Progenitor cell of endocrine pancreas (in vitro differentiated cells): ENCODE measurements at regions not wholly inside any gene's neighbourhood (a gene's known extent, or its start where the extent isn't known, plus 50 kb on each side); places are given as distances from the start of the nearest gene placed in this dataset.

Experiments
- DNase-seq: peaks from one replicate; pipeline ENCODE4 v3.0.0; 2021; ENCODE audit warnings: low spot score; ENCODE audit not compliant: unreplicated experiment
- H3K27ac Mint-ChIP-seq: 2 replicates; pipeline ENCODE4 v1.8.0; 2021; ENCODE audit warnings: mild to moderate bottlenecking, moderate library complexity, mixed read lengths
- H3K27me3 Mint-ChIP-seq: 2 replicates; pipeline ENCODE4 v1.8.0; 2021; ENCODE audit warnings: mixed read lengths
- H3K36me3 Mint-ChIP-seq: 2 replicates; pipeline ENCODE4 v1.8.0; 2022; ENCODE audit warnings: mixed read lengths; ENCODE audit not compliant: insufficient read depth
- H3K4me1 Mint-ChIP-seq: 2 replicates; pipeline ENCODE4 v1.8.0; 2021; ENCODE audit warnings: low read depth, mixed read lengths
- H3K4me3 Mint-ChIP-seq: 2 replicates; pipeline ENCODE4 v1.8.0; 2021; ENCODE audit warnings: low read depth, mild to moderate bottlenecking, moderate library complexity, mixed read lengths
- H3K9me3 Mint-ChIP-seq: 2 replicates; pipeline ENCODE4 v1.8.0; 2021; ENCODE audit warnings: low read depth, mixed read lengths
- TF ChIP-seq, protein P1 (sequence below): fragments of 200-600 bp; sonication (generic); IDR thresholded peaks from one replicate; pipeline ENCODE4 v1.5.0; 2021; ENCODE audit warnings: antibody characterized with exemption, mild to moderate bottlenecking; ENCODE audit not compliant: unreplicated experiment

- peaks cover 4% of the 10 kb centered on the region for H3K4me1 Mint-ChIP-seq
- H3K27ac Mint-ChIP-seq, result no peak overlapping the region
- no peak overlapping the region for H3K4me3 Mint-ChIP-seq
- no peak for DNase-seq
- TF ChIP-seq, protein P1, sequence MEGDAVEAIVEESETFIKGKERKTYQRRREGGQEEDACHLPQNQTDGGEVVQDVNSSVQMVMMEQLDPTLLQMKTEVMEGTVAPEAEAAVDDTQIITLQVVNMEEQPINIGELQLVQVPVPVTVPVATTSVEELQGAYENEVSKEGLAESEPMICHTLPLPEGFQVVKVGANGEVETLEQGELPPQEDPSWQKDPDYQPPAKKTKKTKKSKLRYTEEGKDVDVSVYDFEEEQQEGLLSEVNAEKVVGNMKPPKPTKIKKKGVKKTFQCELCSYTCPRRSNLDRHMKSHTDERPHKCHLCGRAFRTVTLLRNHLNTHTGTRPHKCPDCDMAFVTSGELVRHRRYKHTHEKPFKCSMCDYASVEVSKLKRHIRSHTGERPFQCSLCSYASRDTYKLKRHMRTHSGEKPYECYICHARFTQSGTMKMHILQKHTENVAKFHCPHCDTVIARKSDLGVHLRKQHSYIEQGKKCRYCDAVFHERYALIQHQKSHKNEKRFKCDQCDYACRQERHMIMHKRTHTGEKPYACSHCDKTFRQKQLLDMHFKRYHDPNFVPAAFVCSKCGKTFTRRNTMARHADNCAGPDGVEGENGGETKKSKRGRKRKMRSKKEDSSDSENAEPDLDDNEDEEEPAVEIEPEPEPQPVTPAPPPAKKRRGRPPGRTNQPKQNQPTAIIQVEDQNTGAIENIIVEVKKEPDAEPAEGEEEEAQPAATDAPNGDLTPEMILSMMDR, result no peak
- H3K36me3 Mint-ChIP-seq, result no peaks in the 10 kb centered on the region
- peaks cover 4% of the 10 kb centered on the region for H3K9me3 Mint-ChIP-seq
- H3K27me3 Mint-ChIP-seq, result no peaks in the 10 kb centered on the region
Observed at GRCh38 chr21:29228306-29228705, 70.4 kb upstream of the BACH1 start.

DNA sequence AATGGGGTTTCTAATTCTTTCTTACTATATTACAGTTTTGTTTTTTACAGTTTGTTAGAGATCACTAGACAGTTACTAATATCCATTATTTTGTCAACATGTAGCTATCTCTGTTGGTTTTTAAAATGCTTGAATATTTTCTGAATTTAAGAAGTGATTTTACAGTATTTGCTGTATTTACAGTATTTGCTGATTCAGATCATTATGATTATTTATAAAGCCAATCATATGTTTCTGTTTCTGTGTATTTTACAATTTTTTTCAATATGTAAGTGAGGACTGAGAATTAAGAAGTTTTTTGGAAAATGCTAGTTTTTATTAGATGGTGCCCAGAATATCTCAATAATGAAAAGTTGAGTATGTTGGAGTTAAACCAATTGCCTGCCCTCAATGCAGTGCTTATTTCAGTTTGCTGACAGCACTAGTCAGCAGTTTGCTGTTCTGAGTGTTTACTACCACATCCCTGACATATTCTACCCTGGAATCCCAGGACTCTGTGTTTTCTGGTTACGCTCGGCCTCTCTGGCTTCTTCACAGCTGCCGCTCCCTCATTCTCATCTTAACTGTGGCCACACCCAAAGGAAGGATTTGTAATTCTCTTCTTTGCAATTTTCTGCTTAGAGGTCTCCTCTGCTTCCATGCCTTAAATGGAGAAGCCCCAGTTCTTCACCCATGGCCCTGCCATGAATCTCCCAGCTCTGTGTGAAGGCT, 68.0 kb upstream of the BACH1 start:
- H3K9me3 Mint-ChIP-seq, result peaks cover 5% of the 10 kb centered on the region
- no peaks in the 10 kb centered on the region for H3K27me3 Mint-ChIP-seq
- no peak for DNase-seq
- peaks cover 2% of the 10 kb centered on the region for H3K36me3 Mint-ChIP-seq
- TF ChIP-seq, protein P1, result no peak
- H3K4me1 Mint-ChIP-seq, result peaks cover 14% of the 10 kb centered on the region
- no peak overlapping the region for H3K27ac Mint-ChIP-seq
- H3K4me3 Mint-ChIP-seq, result no peak overlapping the region

DNA sequence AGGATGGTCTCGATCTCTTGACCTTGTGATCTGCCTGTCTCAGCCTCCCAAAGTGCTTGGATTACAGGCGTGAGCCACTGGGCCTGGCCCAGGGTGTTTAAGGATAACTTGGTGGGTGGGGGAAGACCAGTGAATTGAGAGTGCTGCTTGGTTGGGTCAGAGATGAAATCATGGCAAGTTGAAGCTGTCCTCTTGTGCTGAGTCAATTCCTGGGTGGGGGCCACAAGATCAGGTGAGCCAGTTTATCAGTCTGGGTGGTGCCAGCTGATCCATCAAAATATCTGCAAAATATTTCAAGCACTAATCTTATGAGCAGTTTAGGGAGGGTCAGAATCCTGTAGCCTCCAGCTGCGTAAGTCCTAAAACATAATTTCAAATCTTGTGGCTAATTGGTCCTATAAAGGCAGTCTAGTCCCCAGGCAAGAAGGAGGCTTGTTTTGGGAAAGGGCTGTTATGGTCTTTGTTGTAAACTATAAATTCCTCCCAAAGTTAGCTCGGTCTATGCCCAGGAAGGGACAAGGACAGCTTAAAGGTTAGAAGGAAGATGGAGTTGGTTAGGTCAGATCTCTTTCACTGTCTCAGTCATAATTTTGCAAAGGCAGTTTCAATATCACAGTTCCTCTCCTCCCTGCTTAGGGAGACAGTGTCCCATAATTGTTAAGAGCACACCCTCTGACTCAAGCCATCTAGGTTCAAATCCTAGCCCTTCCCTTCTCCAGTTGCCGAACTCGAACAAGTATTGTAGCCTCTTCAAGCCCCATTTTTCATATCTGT, 66.8 kb upstream of the BACH1 start:
- peaks cover 2% of the 10 kb centered on the region for H3K36me3 Mint-ChIP-seq
- H3K9me3 Mint-ChIP-seq, result peaks cover 5% of the 10 kb centered on the region
- peaks cover 14% of the 10 kb centered on the region for H3K4me1 Mint-ChIP-seq
- no peaks in the 10 kb centered on the region for H3K27me3 Mint-ChIP-seq
- DNase-seq, result no peak
- no peak overlapping the region for H3K4me3 Mint-ChIP-seq
- TF ChIP-seq, protein P1, result no peak
- H3K27ac Mint-ChIP-seq, result no peak overlapping the region

GRCh38 chr21:29232530-29233255, 66.0 kb upstream of the BACH1 start:
- H3K27ac Mint-ChIP-seq, result no peak overlapping the region

DNA sequence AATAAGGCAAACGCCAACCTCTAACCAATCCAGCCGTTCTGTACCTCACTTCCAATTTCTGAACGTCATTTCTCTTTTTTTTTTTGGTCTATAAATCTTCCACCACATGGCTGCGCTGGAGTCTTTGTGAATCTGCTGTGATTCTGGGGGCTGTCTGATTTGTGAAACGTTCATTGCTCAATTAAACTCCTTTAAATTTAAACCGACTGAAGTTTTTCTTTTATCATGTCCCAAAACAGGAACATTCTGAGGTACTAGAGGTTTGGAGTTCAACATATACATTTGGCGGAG, 65.5 kb upstream of the BACH1 start:
- Mint-ChIP-seq H3K9me3 (peaks cover 5% of the 10 kb centered on the region), H3K27ac (no peak overlapping the region), H3K4me3 (no peak overlapping the region), H3K27me3 (no peaks in the 10 kb centered on the region), H3K4me1 (peaks cover 14% of the 10 kb centered on the region), H3K36me3 (peaks cover 2% of the 10 kb centered on the region)
- TF ChIP-seq, protein P1, result no peak
- DNase-seq, result no peak

More at GRCh38 chr21:29232530-29233255, 66.0 kb upstream of the BACH1 start:
- TF ChIP-seq, protein P1, result no peak
- Mint-ChIP-seq H3K36me3 (peaks cover 2% of the 10 kb centered on the region), H3K27me3 (no peaks in the 10 kb centered on the region), H3K4me1 (peaks cover 14% of the 10 kb centered on the region), H3K4me3 (no peak overlapping the region), H3K9me3 (peaks cover 5% of the 10 kb centered on the region)
- no peak for DNase-seq
